Middle frontal gyrus (tissue), 1 donor: ENCODE measurements at regions not wholly inside any gene's neighbourhood (a gene's known extent, or its start where the extent isn't known, plus 50 kb on each side); places are given as distances from the start of the nearest gene placed in this dataset.
"Not testable (repeated sequence)": the region's sequence is repeated elsewhere in the genome, so short reads cannot be mapped to it uniquely, and the experiment has no call there.

Source experiments
- DNase-seq: peaks from one replicate; pipeline ENCODE4 v3.0.0-alpha.2; 2015; ENCODE audit warnings: low spot score; ENCODE audit errors: extremely low spot score

DNA sequence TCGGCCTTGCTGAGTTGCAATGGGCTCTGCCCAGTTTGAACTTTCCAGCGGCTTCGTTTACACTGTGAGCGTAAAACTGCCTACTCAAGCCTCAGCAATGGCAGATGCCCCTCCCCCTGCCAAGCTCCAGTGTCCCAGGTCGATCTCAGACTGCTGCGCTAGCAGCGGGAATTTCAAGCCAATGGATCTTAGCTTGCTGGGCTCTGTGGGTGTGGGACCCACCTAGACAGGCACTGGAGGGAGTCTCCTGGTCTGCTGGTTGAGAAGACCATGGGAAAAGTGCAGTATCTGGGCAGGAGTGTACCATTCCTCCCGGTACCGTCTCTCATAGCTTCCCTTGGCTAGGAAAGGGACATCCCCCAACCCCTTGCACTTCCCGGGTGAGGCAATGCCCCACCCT, 88.2 kb downstream of the KLHL28 start:
- no peak for DNase-seq

DNA sequence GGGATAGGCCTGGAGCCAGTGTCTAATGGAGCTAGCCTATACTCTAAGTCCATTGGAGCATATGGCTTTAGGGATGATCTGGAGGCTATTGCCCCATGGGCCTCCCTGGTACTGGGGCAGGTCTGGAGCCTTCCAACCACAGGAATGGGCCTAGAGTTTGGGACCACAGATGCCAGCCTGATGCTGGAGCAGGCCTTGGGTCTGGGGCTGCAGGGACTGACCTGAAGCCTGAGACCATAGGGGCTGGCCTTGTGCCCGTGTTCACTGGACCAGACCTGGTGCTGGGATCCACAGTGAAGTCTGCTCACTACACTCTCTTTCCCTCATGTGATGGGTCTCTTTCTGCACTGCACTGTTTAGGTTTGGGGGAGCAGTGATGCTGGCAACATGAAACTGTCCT, 95.0 kb downstream of the KLHL28 start:
- DNase-seq = no peak

DNA sequence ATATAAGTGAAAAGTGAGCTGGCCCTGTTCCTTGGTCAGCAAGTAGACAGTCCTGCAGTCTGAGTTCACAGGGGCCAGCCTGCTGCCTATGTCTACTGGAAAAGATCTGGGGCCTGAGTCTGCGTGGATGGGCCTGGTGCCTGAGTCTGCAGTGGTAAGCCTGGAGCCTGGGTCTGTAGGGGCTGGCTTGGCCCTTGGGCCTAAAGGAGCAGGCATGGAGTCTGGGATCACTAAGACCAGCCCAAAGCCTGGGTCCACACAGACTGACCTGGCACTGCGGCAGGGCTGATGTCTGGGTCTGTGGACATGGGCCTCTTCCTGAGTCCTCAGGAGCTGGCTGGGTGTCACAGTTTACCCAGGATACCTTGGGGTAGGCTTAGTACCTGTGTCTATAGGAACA, 95.4 kb downstream of the KLHL28 start:
- DNase-seq = no peak

DNA sequence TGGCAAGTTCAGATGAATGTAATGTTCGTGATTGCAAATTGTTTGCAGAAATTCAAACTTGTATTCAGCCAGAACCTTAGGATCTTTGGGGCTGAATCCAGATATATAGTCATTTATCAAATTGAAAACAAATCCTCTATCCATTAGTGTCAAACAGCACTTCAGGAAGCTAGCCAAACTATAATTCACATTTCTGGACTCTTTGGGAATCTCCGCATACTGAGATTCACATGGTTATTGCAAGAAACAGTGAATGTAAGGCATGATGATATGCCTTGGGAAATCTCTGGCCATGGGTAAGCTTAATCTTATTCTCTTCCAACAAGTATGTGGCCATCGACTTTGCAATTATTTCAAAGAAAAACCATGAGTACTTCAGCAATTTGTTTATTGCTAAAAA, 98.5 kb downstream of the KLHL28 start:
- no peak for DNase-seq

DNA sequence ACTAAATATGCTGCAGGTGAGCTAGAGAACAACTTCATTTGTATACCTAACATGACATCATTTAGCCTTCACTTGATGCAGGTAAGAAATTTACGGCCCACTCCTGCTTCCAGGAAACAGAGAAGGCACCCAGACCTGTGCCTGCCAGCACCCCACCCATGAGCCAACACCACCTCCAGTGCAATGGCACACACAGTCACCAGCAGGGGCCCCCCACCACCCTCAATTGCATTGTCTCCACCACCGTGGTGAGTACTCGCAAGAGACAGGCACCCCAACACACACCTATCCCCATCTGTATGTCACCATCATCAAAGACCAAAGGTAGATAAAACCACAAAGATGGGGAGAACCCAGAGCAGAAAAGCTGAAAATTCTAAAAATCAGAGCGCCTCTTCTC, 107.6 kb downstream of the KLHL28 start:
- DNase-seq = no peak

GRCh38 chr14:44847526-44848309, 114.0 kb downstream of the KLHL28 start:
- DNase-seq = no peak

DNA sequence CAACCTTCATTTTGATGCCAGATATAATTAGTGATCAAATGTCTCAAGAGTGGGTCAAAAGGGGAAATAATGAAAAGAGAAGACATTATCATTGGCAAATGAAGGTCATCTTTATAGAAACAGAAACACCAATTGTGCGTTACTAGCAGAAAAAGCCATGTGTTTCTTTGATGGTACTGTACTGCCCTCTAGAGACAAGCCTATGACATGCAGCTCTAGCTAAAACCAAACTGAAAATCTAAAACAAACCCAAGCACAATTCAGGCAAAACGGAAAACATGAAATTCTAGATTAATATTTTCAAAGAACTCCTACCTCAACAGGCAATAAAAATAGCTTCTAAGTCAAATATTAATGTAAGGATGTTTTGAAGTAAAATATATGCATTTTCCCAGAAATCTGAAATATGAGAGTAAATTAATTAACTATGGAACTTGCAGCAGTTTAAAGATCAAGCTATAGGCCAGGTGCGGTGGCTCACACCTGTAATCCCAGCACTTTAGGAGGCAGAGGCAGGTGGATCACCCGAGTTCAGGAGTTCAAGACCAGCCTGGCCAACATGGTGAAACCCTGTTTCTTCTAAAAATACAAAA, 115.4 kb downstream of the KLHL28 start:
- peak; percentile 48 for DNase-seq

GRCh38 chr14:44835928-44836327, 125.8 kb downstream of the KLHL28 start:
- not testable (repeated sequence) for DNase-seq

DNA sequence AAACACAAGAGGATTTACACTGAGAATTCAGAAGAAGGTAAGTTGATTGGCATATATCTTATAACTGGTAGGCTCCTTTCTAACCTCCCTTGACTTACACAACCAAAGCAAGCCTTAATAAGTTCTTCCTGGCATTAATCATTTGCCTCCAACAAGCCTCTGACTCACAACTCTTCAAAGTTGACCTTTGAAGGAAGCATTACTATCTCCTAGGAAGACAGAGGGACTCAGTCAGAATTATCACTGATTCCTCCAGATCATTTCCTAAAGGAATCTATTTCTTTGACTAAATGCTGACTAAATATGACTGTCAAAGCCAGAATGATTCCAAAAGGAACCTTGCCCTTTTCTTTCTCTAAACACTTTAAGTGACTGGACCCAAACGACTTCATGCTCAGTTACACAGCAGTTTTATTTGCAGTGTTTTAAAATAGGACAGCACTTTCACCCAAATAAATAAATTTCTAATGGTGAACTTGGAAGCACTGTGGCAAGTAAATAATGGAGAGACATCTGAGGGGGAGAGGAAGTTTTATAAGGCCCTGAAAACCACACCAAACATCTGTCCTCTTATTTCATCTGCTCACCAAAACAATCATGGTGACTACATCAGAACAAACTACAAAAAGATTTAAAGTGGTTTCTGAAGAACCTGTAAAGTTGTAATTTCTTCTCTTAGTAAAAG, 128.2 kb downstream of the KLHL28 start:
- DNase-seq = no peak

GRCh38 chr14:44830371-44830770, 131.4 kb downstream of the KLHL28 start:
- no peak for DNase-seq

GRCh38 chr14:44829021-44829420, 132.7 kb downstream of the KLHL28 start:
- DNase-seq = no peak

DNA sequence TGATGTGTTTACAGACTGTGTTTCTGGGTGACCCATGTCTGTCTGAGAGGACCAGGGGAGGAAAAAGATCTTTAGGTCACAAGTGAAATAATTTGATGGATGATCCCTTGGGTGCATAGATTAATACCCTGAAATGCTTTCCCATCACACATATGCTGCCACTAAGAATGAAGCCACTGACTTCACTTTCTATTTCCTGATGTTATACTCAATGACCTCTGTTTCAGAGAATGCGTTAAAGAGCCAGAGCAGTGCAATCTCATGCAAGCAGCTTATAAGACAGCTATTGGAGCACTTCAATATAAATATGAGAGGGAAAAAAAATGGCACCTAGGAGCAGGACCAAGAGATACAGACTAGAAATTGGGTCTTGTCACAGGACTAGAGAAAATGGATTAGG, 133.7 kb downstream of the KLHL28 start:
- DNase-seq = no peak

- no peak for DNase-seq
Measured at GRCh38 chr14:44820230-44820964, 141.3 kb downstream of the KLHL28 start.

DNA sequence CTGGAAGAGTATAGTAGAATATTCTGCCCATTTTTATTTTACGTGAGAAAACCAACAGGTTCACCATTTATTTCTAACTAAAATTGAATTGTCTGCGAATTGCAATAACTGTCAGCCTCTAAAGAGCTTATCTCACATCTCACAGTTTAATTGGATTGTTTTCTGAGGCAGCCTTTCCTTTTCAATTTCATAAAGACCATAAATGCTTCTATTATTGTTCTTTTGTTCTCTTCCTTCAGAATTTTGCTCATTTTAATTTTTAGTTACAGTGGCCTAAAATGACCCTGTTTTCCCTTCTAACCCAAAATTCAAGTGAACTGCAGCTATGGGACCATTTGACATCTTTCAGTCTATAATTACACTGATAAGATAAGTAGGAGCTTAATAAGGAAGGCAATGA, 147.6 kb downstream of the KLHL28 start:
- no peak for DNase-seq

GRCh38 chr14:44812672-44813071, 149.1 kb downstream of the KLHL28 start:
- DNase-seq = no peak

- no peak for DNase-seq
Measured at GRCh38 chr14:44804391-44804790, 157.4 kb downstream of the KLHL28 start.

DNA sequence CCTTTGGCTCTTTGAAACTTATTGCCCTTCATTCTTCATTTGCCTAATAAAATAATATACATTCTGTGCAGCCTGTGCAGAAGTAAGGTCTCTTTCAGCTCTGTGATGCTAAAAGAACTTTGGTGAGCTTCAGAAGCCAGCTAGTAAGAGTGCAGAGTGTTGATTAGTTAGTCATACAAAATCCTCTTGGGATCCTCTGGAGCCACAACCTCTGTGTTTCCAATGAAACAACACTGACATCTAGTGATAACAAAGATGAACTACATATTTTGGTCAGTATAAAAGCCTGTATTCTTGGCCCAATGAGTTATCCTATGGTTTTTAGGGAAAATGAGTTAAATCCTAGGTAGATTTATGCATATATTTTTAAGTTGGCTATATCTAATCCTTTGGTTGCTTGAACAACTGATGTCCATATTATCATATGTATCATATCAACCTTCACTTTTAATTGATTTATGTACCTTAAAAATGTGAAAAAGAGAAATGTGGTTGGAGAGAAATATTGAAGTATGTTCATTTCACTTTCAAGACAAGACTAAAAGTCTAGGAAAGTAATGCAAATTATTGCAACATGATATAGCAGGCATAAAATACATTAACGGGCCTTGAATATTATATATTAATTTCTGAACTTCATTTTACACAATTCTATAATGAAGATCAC, 158.4 kb downstream of the KLHL28 start:
- DNase-seq = peak; percentile 58

DNA sequence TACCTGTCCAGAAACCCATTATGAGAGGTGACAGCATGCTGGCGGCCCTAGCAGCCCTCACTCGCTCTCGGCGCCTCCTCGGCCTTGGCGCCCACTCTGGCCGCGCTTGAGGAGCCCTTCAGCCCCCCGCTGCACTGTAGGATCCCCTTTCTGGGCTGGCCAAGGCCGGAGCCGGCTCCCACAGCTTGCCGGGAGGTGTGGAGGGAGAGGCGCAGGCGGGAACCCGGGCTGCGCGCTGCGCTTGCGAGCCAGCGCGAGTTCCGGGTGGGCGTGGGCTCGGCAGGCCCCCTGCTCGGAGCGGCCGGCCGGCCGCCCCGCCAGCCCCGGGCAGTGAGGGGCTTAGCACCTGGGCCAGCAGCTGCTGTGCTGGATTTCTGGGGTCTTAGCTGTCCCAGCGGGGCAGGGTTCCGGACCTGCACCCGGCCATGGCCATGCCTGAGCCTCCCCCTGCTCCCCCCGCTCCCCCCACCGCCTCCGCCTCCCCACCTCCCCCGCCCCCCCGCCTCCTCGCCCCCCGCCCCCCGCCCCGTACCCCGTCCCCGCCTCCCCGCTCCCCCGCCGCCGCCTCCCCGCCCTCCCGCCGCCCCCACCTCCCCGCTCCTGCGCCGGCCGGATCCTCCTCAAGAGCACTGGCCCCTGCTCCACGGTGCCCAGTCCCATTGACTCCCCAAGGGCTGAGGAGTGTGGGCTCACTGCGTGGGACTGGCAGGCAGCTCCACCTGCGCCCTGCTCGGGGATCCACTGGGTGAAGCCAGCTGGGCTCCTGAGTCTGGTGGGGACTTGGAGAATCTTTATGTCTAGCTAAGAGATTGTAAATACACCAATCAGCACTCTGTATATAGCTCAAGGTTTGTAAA, 163.1 kb downstream of the KLHL28 start:
- no peak for DNase-seq

DNA sequence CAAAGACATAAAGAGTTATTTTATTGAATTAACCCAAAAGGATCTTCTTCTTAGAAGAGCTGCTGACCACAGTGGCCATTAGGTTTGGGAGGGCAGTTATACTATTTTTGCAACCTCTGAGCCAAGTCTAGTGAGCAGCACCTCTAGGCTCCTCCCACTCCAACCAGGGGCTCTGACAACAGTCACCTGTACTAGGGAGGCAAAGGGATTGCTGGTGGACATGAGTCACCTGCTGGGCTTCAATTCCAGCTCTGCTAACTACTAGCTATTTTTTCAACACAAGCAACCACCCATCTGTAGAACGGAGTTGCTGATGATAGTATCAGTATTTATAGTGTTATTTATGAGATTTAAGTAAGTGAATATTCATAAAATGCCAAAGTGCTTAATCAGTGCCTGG, 166.0 kb downstream of the KLHL28 start:
- DNase-seq = no peak

- DNase-seq = no peak
Measured at GRCh38 chr14:44791730-44792129, 170.0 kb downstream of the KLHL28 start.
